NCI-H345 treated with DMSO at 0.1 percent for 48 hours (cell line): ENCODE measurements at regions not wholly inside any gene's neighbourhood (a gene's known extent, or its start where the extent isn't known, plus 50 kb on each side); places are given as distances from the start of the nearest gene placed in this dataset.

Experiments used
- DNase-seq: peaks from one replicate; lab custom pipeline; 2025; ENCODE audit not compliant: unreplicated experiment; lab: John Stamatoyannopoulos, UW

- DNase-seq, result no peak
These were observed 164.7 kb upstream of the SMAD3 start for GRCh38 chr15:66900586-66901310.

GRCh38 chr15:66901336-66902100 lies 163.9 kb upstream of the SMAD3 start:
- DNase-seq, result no peak

GRCh38 chr15:66905185-66905584 lies 160.2 kb upstream of the SMAD3 start:
- DNase-seq, result no peak

GRCh38 chr15:66905954-66906353 lies 159.4 kb upstream of the SMAD3 start:
- DNase-seq, result no peak

- no peak for DNase-seq
These were observed 158.5 kb upstream of the SMAD3 start for GRCh38 chr15:66906668-66907614.

- DNase-seq, result no peak
These were observed 157.3 kb upstream of the SMAD3 start for GRCh38 chr15:66907826-66908743.

GRCh38 chr15:66908744-66909095 lies 156.7 kb upstream of the SMAD3 start:
- no peak for DNase-seq

GRCh38 chr15:66909381-66909890 lies 156.0 kb upstream of the SMAD3 start:
- no peak for DNase-seq

- DNase-seq, result no peak
These were observed 154.2 kb upstream of the SMAD3 start for GRCh38 chr15:66911131-66911700.

GRCh38 chr15:66912001-66912400 lies 153.4 kb upstream of the SMAD3 start:
- no peak for DNase-seq

- DNase-seq, result no peak
These were observed 153.0 kb upstream of the SMAD3 start for GRCh38 chr15:66912441-66912840.

GRCh38 chr15:66917904-66918448 lies 147.4 kb upstream of the SMAD3 start:
- no peak for DNase-seq

- DNase-seq, result no peak
These were observed 146.0 kb upstream of the SMAD3 start for GRCh38 chr15:66919421-66919820.

- no peak for DNase-seq
These were observed 144.0 kb upstream of the SMAD3 start for GRCh38 chr15:66921319-66921915.

GRCh38 chr15:66922608-66923007 lies 142.8 kb upstream of the SMAD3 start:
- DNase-seq, result no peak

- DNase-seq, result no peak
These were observed 141.9 kb upstream of the SMAD3 start for GRCh38 chr15:66923438-66923881.

GRCh38 chr15:66924889-66925288 lies 140.5 kb upstream of the SMAD3 start:
- DNase-seq, result no peak

GRCh38 chr15:66925721-66926120 lies 139.7 kb upstream of the SMAD3 start:
- no peak for DNase-seq
